ENCODE measurements at regions not wholly inside any gene's neighbourhood (a gene's known extent, or its start where the extent isn't known, plus 50 kb on each side); places are given as distances from the start of the nearest gene placed in this dataset.

DNA sequence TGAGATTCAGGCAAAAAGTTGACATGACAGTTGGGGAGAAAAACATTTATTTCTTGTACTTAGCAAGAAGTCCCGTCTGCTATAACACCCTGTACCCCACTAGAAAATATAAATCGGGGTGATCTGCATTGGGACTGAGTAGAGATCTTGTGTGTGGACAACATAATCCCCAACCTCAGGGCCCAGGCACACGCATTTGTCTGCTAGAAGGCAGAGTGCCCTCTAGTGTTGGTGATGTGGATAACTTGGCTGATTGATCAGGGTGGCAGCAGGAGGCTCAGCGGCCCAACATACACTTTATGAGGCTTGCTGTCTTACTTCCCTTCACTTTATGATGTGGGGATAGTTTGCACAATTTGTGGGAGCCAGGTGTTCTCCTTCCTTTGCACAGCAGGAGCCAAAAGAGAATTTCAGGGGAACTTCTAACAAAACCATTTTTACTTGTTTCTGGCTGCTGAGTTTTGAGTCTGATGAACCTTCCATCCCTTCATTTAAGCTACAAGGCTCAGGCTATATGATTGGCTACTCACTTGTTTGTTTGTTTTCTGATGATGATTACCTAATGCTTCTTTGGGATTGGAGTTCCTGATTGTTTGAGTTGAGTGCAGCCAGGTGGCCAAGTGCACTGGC is 263.2 kb downstream of the DMAC1 start:
- Histone ChIP-seq H3K4me3 (replicated peaks; ENCODE audit: insufficient read depth, low read length) (no peak overlapping the region), H3K27ac (replicated peaks) (no peak overlapping the region), H3K27me3 (ENCODE audit: insufficient read depth, poor library complexity, severe bottlenecking) (no peaks in the 10 kb centered on the region)
- DNase-seq (ENCODE audit: low read depth in 1 of 2, low spot score in 1 of 2), result peak in 1 of 2 experiments; percentile 33
- TF ChIP-seq, protein P1, sequence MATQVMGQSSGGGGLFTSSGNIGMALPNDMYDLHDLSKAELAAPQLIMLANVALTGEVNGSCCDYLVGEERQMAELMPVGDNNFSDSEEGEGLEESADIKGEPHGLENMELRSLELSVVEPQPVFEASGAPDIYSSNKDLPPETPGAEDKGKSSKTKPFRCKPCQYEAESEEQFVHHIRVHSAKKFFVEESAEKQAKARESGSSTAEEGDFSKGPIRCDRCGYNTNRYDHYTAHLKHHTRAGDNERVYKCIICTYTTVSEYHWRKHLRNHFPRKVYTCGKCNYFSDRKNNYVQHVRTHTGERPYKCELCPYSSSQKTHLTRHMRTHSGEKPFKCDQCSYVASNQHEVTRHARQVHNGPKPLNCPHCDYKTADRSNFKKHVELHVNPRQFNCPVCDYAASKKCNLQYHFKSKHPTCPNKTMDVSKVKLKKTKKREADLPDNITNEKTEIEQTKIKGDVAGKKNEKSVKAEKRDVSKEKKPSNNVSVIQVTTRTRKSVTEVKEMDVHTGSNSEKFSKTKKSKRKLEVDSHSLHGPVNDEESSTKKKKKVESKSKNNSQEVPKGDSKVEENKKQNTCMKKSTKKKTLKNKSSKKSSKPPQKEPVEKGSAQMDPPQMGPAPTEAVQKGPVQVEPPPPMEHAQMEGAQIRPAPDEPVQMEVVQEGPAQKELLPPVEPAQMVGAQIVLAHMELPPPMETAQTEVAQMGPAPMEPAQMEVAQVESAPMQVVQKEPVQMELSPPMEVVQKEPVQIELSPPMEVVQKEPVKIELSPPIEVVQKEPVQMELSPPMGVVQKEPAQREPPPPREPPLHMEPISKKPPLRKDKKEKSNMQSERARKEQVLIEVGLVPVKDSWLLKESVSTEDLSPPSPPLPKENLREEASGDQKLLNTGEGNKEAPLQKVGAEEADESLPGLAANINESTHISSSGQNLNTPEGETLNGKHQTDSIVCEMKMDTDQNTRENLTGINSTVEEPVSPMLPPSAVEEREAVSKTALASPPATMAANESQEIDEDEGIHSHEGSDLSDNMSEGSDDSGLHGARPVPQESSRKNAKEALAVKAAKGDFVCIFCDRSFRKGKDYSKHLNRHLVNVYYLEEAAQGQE (IDR thresholded peaks at IDR 0.05; ENCODE audit: insufficient replicate concordance, low read depth), result no peak
- TF ChIP-seq SPI1 (IDR thresholded peaks at IDR 0.05; ENCODE audit: borderline replicate concordance, low read depth), result no peak
- TF ChIP-seq GABPA (IDR thresholded peaks at IDR 0.05; ENCODE audit: low read depth), result no peak
- TF ChIP-seq POLR2AphosphoS5 (IDR thresholded peaks at IDR 0.05; ENCODE audit: low read depth), result no peak
- TF ChIP-seq, protein P2, sequence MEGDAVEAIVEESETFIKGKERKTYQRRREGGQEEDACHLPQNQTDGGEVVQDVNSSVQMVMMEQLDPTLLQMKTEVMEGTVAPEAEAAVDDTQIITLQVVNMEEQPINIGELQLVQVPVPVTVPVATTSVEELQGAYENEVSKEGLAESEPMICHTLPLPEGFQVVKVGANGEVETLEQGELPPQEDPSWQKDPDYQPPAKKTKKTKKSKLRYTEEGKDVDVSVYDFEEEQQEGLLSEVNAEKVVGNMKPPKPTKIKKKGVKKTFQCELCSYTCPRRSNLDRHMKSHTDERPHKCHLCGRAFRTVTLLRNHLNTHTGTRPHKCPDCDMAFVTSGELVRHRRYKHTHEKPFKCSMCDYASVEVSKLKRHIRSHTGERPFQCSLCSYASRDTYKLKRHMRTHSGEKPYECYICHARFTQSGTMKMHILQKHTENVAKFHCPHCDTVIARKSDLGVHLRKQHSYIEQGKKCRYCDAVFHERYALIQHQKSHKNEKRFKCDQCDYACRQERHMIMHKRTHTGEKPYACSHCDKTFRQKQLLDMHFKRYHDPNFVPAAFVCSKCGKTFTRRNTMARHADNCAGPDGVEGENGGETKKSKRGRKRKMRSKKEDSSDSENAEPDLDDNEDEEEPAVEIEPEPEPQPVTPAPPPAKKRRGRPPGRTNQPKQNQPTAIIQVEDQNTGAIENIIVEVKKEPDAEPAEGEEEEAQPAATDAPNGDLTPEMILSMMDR (IDR thresholded peaks at IDR 0.05; ENCODE audit: insufficient read depth, low read length), result peak; percentile 67

DNA sequence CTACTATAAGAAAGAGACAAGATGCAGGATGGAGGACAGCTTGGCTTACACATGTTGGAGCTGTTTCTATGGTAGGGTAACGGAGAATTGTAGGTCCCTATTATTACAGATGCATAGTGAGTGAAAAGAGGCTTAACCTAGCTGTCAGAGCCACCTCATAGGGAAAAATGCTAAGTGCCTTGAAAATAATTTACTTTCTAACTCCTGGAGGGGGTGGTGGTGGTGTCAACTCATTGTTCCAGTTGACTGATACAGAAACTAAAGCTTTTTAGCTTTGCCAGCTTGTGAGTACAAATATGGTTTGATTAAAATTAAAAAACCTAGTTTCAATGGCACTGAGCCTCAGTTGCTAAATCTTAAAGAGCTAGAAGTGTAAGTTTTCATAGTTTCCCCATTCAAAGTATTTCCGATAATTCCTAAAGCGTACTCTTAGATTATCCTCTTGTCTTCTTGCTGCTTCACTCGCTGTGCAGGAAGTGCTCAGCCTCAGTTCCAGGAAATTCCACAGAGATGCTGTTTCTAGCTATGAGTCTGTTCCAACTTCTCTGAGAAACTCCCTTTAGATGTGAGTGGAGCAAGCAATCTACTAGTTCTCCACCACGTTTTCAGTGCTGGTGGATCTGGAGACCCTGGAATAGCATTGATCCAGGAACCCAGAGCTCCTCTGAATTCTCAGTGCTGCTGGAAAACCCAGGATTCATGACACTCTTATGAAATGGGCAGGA is 265.2 kb downstream of the DMAC1 start:
- Histone ChIP-seq H3K4me3 (replicated peaks; ENCODE audit: insufficient read depth, low read length) (no peak overlapping the region), H3K27ac (replicated peaks) (no peak overlapping the region), H3K27me3 (ENCODE audit: insufficient read depth, poor library complexity, severe bottlenecking) (no peaks in the 10 kb centered on the region)
- TF ChIP-seq, protein P1 (IDR thresholded peaks at IDR 0.05; ENCODE audit: insufficient replicate concordance, low read depth), result no peak
- no peak for TF ChIP-seq POLR2AphosphoS5 (IDR thresholded peaks at IDR 0.05; ENCODE audit: low read depth)
- no peak for TF ChIP-seq SPI1 (IDR thresholded peaks at IDR 0.05; ENCODE audit: borderline replicate concordance, low read depth)
- TF ChIP-seq GABPA (IDR thresholded peaks at IDR 0.05; ENCODE audit: low read depth), result no peak
- TF ChIP-seq, protein P2 (IDR thresholded peaks at IDR 0.05; ENCODE audit: insufficient read depth, low read length), result no peak
- DNase-seq (ENCODE audit: low read depth in 1 of 2, low spot score in 1 of 2), result no peak

DNA sequence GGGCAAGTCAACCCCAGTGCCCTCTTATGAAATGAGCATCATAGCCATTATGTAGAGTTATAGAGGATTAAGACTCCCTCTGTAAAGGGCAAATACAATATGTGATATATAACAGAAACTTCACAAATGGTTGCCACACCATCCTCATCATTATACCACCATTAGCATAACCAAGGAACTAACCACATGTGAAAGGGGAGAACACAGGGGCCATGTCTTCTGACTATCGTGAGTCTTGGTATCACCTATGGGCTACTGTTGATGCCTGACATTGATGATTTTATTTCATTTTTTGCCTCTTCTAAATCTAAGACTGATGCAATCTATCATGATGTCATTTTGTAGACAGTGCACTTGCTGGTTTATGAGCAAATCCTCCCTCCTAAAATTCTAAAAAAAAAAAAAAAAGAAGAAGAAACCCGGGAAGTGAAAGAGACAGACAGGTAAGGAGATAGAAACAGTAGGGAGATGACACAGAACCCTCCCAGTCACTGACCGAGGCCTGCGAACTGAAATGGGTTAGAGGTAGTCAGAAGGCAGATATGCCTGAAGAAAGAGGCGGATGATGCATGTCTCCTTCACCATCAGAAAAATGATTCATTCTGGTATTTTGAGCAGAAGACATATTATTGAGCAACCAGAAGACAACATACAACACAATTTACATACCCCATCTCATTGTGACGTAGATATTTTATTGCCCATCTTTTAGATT is 266.0 kb downstream of the DMAC1 start:
- TF ChIP-seq, protein P1 (IDR thresholded peaks at IDR 0.05; ENCODE audit: insufficient replicate concordance, low read depth), result no peak
- TF ChIP-seq SPI1 (IDR thresholded peaks at IDR 0.05; ENCODE audit: borderline replicate concordance, low read depth) (no peak), GABPA (IDR thresholded peaks at IDR 0.05; ENCODE audit: low read depth) (no peak), POLR2AphosphoS5 (IDR thresholded peaks at IDR 0.05; ENCODE audit: low read depth) (no peak)
- TF ChIP-seq, protein P2 (IDR thresholded peaks at IDR 0.05; ENCODE audit: insufficient read depth, low read length), result no peak
- DNase-seq (ENCODE audit: low read depth in 1 of 2, low spot score in 1 of 2), result no peak
- Histone ChIP-seq H3K27me3 (ENCODE audit: insufficient read depth, poor library complexity, severe bottlenecking) (no peaks in the 10 kb centered on the region), H3K4me3 (replicated peaks; ENCODE audit: insufficient read depth, low read length) (no peak overlapping the region), H3K27ac (replicated peaks) (no peak overlapping the region)

All from HL-60 (cell line).